GM19372 (cell line): ENCODE measurements at regions not wholly inside any gene's neighbourhood (a gene's known extent, or its start where the extent isn't known, plus 50 kb on each side); places are given as distances from the start of the nearest gene placed in this dataset.

Experiments used
- ATAC-seq: cut with Tn5 transposase; IDR thresholded peaks from one replicate; pipeline ENCODE4 v1.9.1; 2021; ENCODE audit warnings: mild to moderate bottlenecking, low read depth, moderate library complexity; ENCODE audit not compliant: unreplicated experiment

- no peak for ATAC-seq
Measured at GRCh38 chr16:82419332-82419731, 207.4 kb upstream of the CDH13 start.

- ATAC-seq: no peak
Measured at GRCh38 chr16:82414476-82414875, 212.3 kb upstream of the CDH13 start.

DNA sequence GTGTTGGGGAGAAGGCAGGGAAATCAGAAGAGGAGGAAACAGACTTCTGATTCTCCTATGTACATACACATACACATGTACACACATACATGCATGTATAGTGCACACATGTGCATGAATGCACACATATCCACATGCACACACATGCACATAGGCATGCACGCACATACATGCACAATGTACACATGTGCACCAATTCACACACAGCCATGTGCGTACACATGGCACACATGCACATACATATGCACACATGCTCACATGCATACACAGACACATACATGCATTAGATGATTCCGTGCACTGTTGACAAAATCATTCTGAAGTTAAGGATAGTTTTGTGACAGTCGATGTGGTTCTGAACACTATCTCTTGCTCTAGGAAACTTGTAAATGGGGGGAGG, 214.0 kb upstream of the CDH13 start:
- no peak for ATAC-seq

- ATAC-seq: no peak
Measured at GRCh38 chr16:82405736-82406135, 221.0 kb upstream of the CDH13 start.

DNA sequence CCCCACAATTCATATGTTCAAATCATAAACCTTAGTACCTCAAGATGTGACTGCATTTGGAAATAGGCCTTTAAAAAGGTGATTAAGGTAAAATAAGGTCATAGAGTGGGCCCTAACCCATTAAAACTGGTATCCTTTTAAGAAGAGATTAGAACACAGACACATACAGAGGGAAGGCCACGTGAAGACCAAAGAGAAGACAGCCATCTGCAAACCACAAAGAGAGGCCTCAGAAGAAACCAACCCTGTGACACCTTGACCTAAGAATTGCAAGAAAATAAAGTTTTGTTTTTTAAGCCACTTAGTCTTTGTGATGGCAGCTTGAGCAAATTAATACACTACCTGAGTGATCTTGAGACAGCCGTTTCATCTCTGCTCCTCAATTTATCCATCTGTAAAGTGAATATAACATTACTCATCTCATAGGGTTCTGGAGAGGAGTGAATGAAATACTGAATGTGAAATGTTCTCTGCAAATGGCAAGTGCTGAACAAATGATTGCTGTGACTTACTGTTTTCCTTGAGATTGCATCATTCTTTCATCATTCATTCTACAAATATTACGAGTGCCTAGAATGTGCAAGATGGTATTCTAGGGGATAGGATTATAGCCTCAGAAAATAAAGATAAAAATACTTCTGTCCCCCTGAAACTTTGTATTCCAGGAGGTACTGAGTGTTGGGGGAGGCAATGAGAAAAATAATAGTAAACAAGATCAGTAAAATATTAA, 222.0 kb upstream of the CDH13 start:
- ATAC-seq: no peak

- no peak for ATAC-seq
Measured at GRCh38 chr16:82402665-82403218, 224.0 kb upstream of the CDH13 start.

- no peak for ATAC-seq
Measured at GRCh38 chr16:82400046-82400445, 226.7 kb upstream of the CDH13 start.

GRCh38 chr16:82396509-82396908, 226.5 kb upstream of the MPHOSPH6 start:
- no peak for ATAC-seq

DNA sequence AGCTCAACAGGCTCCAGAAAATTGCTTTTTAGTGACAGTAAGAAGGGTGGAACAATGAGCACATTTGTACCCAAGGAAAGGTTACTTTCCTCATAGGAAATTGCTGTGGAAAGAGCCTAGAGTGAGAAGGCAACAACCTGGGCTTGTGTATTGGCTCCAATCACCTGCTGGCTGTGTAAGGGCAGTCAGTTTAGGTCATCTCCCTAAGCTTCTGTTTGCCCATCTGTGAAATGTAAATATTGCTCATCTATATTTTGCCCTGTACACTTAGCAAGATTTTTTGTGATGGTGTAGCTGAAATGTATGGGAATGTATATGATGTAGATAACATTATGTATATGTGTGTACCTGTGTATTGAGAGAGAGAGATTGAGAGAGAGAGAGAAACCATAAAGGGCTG, 225.2 kb upstream of the MPHOSPH6 start:
- no peak for ATAC-seq

GRCh38 chr16:82391690-82392089, 221.7 kb upstream of the MPHOSPH6 start:
- ATAC-seq: no peak

DNA sequence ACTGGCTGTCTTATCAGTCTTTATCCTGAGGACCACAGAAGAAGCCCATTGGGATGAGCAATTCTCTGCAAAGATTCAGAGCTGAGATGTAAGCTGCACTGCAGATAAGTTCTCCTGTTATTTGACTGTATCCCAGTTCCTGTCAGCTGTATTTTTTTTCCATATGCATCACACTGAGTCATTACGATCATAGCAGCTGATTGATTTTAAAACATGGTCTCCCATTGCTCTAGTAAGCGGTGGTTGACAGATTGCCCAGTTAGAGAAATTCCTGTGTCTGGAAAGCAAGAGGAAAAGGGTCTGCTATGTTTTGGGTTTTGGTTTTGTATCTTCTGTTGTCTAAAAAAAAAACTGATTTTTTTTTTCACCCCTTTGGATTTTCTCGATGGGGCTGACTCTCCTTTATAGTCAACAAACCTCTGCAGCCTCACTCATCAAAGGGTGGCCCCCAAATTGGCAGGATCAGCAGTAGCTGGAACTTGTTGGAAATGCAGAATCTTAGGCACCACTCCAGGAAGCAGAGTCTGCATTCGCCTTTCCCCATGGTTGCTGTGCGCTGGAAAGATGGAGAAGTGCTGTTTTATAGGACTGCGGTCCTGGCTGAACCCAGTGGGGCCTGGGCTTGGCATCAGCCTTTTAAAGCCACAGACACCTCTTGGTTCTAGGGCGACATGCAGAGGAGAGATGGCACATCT, 220.1 kb upstream of the MPHOSPH6 start:
- no peak for ATAC-seq

DNA sequence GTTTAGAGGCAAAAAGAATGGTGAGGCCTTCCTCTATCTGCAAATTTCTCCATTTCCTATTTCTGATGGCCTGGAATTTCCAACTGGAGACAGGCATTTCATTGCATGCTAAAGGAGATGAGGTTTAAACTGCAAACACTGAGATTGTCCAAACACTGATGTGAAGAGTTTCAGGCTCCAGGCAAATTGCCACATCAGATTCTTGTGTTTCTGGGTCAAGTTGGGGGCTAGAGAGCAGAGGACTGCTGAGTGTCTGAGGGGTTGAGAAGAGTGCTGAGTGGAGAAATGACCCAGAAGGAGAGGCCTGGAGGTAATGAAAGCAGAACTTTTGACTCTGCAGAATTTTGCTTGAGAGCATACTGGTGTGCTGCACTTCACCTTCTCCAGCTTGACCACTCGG, 216.7 kb upstream of the MPHOSPH6 start:
- ATAC-seq: no peak

DNA sequence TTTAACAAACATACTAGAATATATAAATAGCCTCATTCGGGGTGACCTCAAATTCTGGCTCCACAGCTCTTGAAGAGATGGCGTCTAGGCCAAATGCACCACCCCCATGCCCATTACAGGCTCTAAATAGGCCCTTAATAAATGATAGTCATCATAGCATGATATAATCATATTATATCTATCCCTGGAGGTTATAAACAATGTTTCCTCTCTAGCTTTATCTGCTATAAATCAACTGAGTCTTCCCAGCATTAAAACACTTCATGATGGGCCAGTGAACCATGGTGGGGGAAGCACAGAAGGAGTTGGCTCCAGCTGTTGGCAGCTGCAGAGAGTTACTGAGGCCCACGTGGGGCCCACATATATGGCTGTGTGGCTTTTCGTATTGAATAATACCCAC, 214.9 kb upstream of the MPHOSPH6 start:
- ATAC-seq: no peak

DNA sequence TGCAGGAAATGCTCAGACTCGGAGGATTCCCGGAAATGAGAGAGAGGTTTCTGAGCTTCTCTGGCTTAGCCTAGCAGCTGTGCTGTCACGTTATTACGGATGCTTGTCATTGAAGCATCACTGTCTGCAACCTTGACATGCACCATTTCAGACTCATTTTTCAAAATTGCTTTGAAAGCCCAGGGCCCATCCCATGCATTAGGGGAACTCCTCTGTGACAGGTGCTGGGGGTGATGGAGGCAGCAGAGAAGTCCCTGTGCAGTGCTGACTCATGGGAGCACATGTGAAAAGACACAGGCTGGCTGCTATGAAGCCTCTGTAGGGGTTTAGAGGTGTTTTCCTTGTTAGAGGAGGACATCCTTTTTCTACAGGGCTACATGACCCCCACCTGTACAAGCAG, 214.0 kb upstream of the MPHOSPH6 start:
- no peak for ATAC-seq

GRCh38 chr16:82382521-82382920, 212.5 kb upstream of the MPHOSPH6 start:
- no peak for ATAC-seq

- no peak for ATAC-seq
Measured at GRCh38 chr16:82379551-82379950, 209.5 kb upstream of the MPHOSPH6 start.

GRCh38 chr16:82373976-82374375, 204.0 kb upstream of the MPHOSPH6 start:
- no peak for ATAC-seq

- ATAC-seq: no peak
Measured at GRCh38 chr16:82370282-82370681, 200.3 kb upstream of the MPHOSPH6 start.

DNA sequence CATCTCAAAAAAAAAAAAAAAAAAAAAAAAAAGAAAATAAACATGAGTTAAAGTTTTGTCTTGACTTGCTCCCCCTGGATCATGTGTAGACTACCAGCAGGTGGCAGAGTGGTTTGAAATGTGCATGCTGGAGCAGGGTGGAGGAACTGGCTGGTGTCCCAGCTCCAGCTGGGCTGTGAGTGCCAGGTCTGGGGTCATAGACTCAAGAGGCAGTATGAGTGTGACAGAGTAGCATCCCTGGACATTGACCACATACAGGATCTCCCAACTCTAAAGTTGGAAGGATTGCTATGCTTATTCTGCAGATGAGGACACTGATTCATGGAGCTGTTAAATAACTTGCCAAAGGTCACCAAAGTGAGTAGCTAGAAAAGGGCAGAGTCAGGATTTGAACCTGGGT, 198.0 kb upstream of the MPHOSPH6 start:
- ATAC-seq: no peak

DNA sequence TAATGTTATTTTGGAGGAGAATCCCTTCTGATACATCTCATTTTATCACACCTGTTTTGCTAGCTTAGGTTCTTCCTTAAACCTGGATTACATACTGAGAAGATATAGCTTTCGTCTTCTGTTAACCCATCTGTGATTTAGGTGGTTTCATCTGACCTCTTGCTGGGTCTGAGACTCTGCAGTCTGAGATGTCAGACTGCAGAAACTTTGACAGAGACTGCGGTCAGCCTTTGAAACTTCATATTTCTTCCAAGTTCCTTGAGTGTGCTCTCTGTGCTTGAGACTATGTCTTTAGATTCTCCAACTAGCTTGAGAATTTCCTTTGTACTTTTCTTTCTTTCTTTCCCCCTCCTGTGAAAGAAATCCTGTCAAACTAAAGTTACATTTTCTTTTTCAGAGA, 196.4 kb upstream of the MPHOSPH6 start:
- ATAC-seq: no peak

DNA sequence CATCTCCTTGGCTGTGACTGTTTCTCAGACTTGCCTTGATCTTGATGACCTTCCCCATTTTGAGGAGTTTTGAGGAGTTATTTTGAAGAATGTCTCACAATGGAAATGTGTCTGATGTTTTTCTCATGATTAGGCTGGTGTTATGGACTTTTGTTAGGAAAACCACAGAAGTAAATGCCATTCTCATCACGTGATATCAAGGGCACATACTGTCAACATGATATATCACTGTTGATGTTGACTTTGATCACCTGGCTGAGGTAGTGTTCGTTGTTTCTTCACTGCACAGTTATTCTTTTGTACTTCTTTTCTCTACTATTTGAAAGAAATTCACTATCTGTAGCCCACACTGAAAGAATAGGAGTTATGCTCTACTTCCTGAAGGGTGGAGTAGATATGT, 194.7 kb upstream of the MPHOSPH6 start:
- ATAC-seq: no peak
